Effector memory CD4-positive, alpha-beta T cell (primary cell): ENCODE measurements at regions not wholly inside any gene's neighbourhood (a gene's known extent, or its start where the extent isn't known, plus 50 kb on each side); places are given as distances from the start of the nearest gene placed in this dataset.

Experiments used
- DNase-seq, 3 donors: peaks; one replicate each; pipeline ENCODE4 v3.0.0-alpha.2; 2020
- H3K27ac ChIP-seq: 2 replicates; pipeline ENCODE4 v1.7.0; 2013; ENCODE audit warnings: mild to moderate bottlenecking, low read length, moderate library complexity; ENCODE audit not compliant: insufficient read depth, poor library complexity, severe bottlenecking
- H3K27me3 ChIP-seq: replicated peaks from 2 replicates; pipeline ENCODE4 v1.7.0; 2013; ENCODE audit warnings: mild to moderate bottlenecking, low read length; ENCODE audit not compliant: insufficient read depth, control insufficient read depth, poor library complexity, severe bottlenecking
- H3K36me3 ChIP-seq: 2 replicates; pipeline ENCODE4 v1.7.0; 2013; ENCODE audit warnings: mild to moderate bottlenecking, low read length, moderate library complexity; ENCODE audit not compliant: control insufficient read depth, insufficient read depth
- H3K4me1 ChIP-seq: 2 replicates; pipeline ENCODE4 v1.7.0; 2013; ENCODE audit warnings: low read length, mild to moderate bottlenecking; ENCODE audit not compliant: control insufficient read depth, insufficient read depth, poor library complexity, severe bottlenecking
- H3K4me3 ChIP-seq: 2 replicates; pipeline ENCODE4 v1.7.0; 2013; ENCODE audit warnings: low read length, low read depth, mild to moderate bottlenecking; ENCODE audit not compliant: insufficient read depth, poor library complexity, severe bottlenecking
- H3K9me3 ChIP-seq: 2 replicates; pipeline ENCODE4 v1.7.0; 2013; ENCODE audit warnings: mild to moderate bottlenecking, low read length, moderate library complexity; ENCODE audit not compliant: control insufficient read depth

GRCh38 chr6:14197118-14197517 lies 79.5 kb downstream of the CD83 start:
- no peak for DNase-seq
- Histone ChIP-seq H3K4me3 (no peak overlapping the region), H3K9me3 (no peaks in the 10 kb centered on the region), H3K4me1 (no peaks in the 10 kb centered on the region), H3K36me3 (no peaks in the 10 kb centered on the region), H3K27me3 (no peaks in the 10 kb centered on the region), H3K27ac (no peak overlapping the region)

- no peak for DNase-seq
- Histone ChIP-seq H3K4me1 (no peaks in the 10 kb centered on the region), H3K36me3 (no peaks in the 10 kb centered on the region), H3K4me3 (no peak overlapping the region), H3K9me3 (no peaks in the 10 kb centered on the region), H3K27ac (no peak overlapping the region), H3K27me3 (no peaks in the 10 kb centered on the region)
Observed at GRCh38 chr6:14200047-14200446, 82.5 kb downstream of the CD83 start.

- H3K4me3 ChIP-seq = no peak overlapping the region
- H3K9me3 ChIP-seq = no peaks in the 10 kb centered on the region
- H3K27ac ChIP-seq = no peak overlapping the region
- H3K27me3 ChIP-seq = no peaks in the 10 kb centered on the region
- no peaks in the 10 kb centered on the region for H3K36me3 ChIP-seq
- no peak for DNase-seq
- H3K4me1 ChIP-seq = no peaks in the 10 kb centered on the region
Observed at GRCh38 chr6:14202947-14203346, 85.4 kb downstream of the CD83 start.

- DNase-seq = no peak
- Histone ChIP-seq H3K27me3 (no peaks in the 10 kb centered on the region), H3K4me1 (peaks cover 2% of the 10 kb centered on the region), H3K4me3 (no peak overlapping the region), H3K9me3 (no peaks in the 10 kb centered on the region), H3K36me3 (no peaks in the 10 kb centered on the region), H3K27ac (no peak overlapping the region)
Observed at GRCh38 chr6:14206391-14206790, 88.8 kb downstream of the CD83 start.

GRCh38 chr6:14207448-14207847 lies 89.9 kb downstream of the CD83 start:
- Histone ChIP-seq H3K9me3 (no peaks in the 10 kb centered on the region), H3K27me3 (no peaks in the 10 kb centered on the region), H3K4me1 (peaks cover 9% of the 10 kb centered on the region), H3K36me3 (no peaks in the 10 kb centered on the region), H3K4me3 (no peak overlapping the region), H3K27ac (no peak overlapping the region)
- DNase-seq = no peak

- no peak overlapping the region for H3K27ac ChIP-seq
Observed at GRCh38 chr6:14209000-14209399, 91.4 kb downstream of the CD83 start.

GRCh38 chr6:14210077-14210476 lies 92.5 kb downstream of the CD83 start:
- Histone ChIP-seq H3K27ac (no peak overlapping the region), H3K36me3 (no peaks in the 10 kb centered on the region), H3K4me1 (peaks cover 9% of the 10 kb centered on the region), H3K27me3 (no peaks in the 10 kb centered on the region), H3K4me3 (no peak overlapping the region), H3K9me3 (no peaks in the 10 kb centered on the region)
- DNase-seq = no peak

More at GRCh38 chr6:14209000-14209399, 91.4 kb downstream of the CD83 start:
- Histone ChIP-seq H3K4me3 (no peak overlapping the region), H3K4me1 (peaks cover 9% of the 10 kb centered on the region), H3K9me3 (no peaks in the 10 kb centered on the region), H3K27me3 (no peaks in the 10 kb centered on the region), H3K36me3 (no peaks in the 10 kb centered on the region)
- no peak for DNase-seq

- peak; percentile 80 to 85 (median 81) for DNase-seq
- no peaks in the 10 kb centered on the region for H3K36me3 ChIP-seq
- no peaks in the 10 kb centered on the region for H3K9me3 ChIP-seq
- peak overlapping the region; percentile 30 for H3K27ac ChIP-seq
- peak overlapping the region; percentile 77 for H3K4me3 ChIP-seq
- H3K4me1 ChIP-seq = peaks cover 9% of the 10 kb centered on the region
- no peaks in the 10 kb centered on the region for H3K27me3 ChIP-seq
Observed at GRCh38 chr6:14210663-14211561, 93.3 kb downstream of the CD83 start.

GRCh38 chr6:14211562-14211942 lies 94.0 kb downstream of the CD83 start:
- Histone ChIP-seq H3K4me1 (peaks cover 9% of the 10 kb centered on the region), H3K27ac (peak overlapping the region; percentile 30), H3K4me3 (peak overlapping the region; percentile 77), H3K27me3 (no peaks in the 10 kb centered on the region), H3K9me3 (no peaks in the 10 kb centered on the region), H3K36me3 (no peaks in the 10 kb centered on the region)
- no peak for DNase-seq

- Histone ChIP-seq H3K27me3 (no peaks in the 10 kb centered on the region), H3K9me3 (no peaks in the 10 kb centered on the region), H3K27ac (no peak overlapping the region), H3K4me1 (peaks cover 9% of the 10 kb centered on the region), H3K4me3 (peak overlapping the region; percentile 77), H3K36me3 (no peaks in the 10 kb centered on the region)
- DNase-seq = no peak
Observed at GRCh38 chr6:14212020-14212419, 94.4 kb downstream of the CD83 start.
